Fibroblast of the conjunctiva (primary cell): ENCODE measurements at regions not wholly inside any gene's neighbourhood (a gene's known extent, or its start where the extent isn't known, plus 50 kb on each side); places are given as distances from the start of the nearest gene placed in this dataset.
A peak's percentile ranks its signal among the peaks of the same experiment; 100 is the strongest.
"Not testable (repeated sequence)": the region's sequence is repeated elsewhere in the genome, so short reads cannot be mapped to it uniquely, and the experiment has no call there.

Experiments used
- DNase-seq: peaks from one replicate; pipeline ENCODE4 v3.0.0-alpha.2; 2010; ENCODE audit warnings: low read depth

DNA sequence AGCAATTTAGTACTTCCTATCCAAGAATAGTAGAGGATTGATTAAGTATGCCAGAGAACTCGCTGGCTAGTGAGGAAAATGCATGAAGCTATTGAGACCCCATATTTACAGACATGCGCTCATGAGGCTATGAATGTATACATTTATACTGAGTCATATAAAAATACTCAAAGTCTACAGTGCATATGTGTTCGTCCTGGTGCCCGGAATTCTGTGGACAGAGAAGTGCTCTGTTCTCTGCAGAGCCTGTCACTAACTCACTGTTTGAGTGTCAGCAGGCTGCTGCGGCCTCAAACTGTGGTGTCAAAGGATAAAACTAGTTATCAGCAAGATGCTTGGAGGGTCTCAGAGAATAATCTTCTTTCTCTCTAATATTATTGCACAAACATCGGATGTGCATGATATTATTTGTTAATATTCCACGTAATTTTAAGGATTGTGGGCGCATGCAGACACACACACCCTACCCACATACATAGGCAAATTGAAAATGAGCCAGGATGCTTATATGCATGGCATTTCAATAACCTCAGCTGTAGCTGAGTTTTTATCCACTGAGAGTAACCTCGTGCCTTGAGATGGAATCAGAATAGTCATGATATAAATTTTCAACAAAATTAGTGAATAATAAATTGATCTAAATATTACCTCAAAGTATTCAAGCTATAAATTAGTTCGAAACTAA is 50.0 kb upstream of the TSC22D2 start:
- no peak for DNase-seq

DNA sequence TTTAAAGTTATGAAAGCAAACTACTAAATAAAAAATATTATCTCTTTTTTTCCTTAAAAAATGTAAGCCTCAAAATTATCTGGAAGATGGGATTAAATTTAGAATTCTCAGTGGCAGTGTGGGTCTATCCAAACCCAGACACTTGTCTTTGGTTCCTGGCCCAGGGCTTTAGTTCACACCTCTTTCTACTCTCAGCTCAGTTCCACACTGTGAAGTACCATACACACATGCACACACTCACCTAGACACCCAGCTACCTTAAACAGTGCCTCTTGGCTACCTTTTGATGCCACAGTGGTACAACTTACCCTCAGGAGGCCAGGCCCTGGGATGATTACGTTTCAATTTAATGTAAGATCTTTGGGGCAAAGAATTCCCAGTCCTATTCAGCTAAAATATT is 51.0 kb upstream of the TSC22D2 start:
- DNase-seq: no peak

DNA sequence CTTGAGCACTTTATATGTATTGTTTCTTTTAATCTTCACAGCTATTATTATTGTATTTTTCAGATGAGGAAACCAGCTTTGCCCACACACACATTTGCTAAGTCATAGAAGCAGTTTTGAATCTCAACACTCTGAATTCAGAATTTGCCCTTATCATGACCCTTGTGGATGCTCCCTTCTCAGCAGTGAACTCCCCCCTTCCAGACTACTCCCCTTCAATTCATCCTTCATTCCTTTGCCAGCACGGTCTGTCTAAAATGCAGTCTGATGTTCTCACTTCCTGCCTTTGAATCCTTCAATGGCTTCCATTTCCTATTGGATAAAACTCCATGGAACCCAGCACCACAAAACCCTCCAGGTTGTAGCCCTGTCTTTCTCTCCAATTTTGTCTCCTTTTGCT is 52.5 kb upstream of the TSC22D2 start:
- DNase-seq: no peak

DNA sequence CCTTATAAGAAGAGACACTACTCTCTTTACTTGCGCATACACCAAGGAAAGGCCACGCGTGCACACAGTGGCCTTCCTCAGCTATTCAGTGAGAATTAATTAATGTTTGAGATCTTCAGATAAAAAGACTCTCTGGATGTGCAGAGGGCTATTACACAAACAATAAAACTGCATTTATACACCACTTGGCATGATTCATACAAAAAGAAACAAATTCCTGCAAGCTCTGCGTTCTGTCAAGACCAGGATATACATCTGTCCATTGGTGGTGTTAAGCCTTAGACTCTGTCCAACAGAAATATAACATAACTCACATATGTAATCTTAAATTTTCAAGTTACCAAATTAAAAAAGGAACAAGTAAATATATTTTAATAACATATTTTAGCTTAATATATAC is 55.2 kb upstream of the TSC22D2 start:
- DNase-seq: no peak

- DNase-seq: no peak
Measured at GRCh38 chr3:150351398-150351797, 56.7 kb upstream of the TSC22D2 start.

DNA sequence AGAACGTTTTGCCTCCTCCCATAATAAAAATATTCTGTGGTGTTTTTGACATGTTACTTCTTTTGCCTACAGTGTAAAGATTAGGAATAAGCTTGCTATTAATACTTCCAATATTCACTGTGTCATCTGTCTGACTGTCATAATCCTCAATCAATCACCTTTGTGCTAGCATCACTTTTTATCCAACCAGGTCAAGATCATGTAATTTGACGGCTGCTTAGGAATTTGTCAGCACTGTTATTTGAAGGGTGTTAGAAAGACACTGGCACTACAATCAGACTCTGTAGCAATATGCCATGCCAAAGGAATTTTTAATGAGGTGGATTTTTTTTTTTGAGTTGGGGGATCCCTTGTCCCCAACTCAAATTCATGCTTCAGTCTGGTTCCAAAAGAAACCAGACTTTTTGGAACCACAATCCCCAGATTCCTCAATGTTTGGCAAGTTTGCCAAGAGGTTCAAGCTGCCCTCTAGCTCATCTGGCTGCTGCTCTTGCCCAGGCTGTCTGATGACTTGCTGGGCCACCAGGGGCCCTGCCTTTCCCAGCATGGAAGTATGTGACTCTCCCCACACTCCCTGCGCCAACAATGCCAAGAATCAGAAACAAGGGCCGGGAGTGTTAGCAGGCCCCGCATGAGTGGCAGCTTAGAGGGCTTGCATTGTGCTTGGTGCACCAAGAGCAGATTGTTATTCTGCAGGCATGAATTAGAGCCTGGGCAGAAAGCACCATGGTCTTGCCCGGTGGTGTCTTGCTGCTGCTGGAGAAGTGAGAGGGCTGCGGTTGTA is 58.6 kb upstream of the TSC22D2 start:
- DNase-seq: no peak

GRCh38 chr3:150348500-150348899 is 59.6 kb upstream of the TSC22D2 start:
- DNase-seq: peak; percentile 85

- DNase-seq: no peak
Measured at GRCh38 chr3:150346981-150347863, 60.9 kb upstream of the TSC22D2 start.

DNA sequence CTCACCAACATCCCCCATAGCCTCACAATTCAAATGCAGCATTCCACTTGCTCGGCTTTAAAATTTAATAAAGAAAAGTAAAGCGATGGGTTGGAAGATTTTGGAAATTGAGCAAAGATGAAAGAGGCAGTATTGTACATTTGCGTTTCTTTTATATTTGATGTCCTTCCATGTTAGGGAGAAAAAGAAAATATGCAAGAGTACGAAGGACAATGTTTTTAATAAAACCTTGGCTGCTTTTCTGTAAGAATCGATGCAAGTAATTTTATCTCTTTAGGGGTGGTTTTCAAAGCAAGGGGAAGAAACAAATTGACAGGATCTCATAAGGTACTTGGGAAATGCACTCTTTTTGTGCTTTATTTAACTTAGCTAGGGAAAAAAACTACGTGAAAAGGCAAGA is 61.8 kb upstream of the TSC22D2 start:
- no peak for DNase-seq

GRCh38 chr3:150345021-150345538 is 63.0 kb upstream of the TSC22D2 start:
- DNase-seq: no peak

DNA sequence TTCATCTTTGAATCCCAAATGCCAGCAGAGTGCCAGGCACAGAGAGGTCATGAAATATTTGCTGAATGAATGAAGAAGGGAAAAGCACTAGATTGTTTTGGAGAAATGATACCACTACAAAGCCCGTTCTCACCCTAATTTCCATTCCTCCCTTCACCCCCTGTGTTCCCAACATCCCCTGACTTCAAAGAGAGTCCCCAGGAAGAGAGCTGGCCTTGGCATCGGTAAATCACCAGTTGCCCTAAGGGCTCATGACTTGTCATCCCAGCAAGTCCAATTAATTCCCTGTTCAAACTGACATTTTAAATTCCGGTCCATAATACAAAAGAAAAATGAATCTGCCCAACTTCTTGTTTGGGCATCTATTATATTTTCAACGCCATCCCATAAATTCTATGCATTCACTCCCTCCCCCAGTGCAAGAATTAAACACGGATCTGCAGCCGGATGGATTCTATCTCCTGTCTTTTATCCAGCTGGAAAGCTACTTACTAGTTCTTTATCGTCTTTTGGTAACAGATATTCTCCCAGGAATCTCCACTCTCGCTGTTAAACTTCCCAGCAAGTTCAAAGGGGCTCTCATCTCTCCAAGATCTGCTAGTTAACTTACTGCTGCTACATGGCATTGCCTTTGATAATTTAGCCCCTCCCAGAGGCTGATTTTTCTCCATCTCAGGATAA is 63.9 kb upstream of the TSC22D2 start:
- no peak for DNase-seq

- DNase-seq: no peak
Measured at GRCh38 chr3:150342896-150343467, 65.1 kb upstream of the TSC22D2 start.

GRCh38 chr3:150341891-150342290 is 66.2 kb upstream of the TSC22D2 start:
- no peak for DNase-seq

DNA sequence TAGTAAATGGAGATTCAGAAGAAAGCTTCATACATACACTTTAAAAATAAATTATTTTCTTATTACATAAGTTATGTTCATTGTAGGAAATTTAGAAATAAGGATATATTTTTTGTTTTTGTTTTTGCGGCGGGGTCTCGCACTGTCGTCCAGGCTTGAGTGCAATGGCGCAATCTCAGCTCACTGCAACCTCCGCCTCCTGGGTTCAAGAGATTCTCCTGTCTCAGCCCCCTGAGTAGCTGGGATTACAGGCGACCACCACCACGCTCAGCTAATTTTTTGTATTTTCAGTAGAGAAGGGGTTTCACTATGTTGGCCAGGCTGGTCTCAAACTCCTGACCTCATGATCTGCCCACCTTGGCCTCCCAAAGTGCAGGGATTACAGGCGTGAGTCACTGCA is 71.7 kb upstream of the TSC22D2 start:
- DNase-seq: not testable (repeated sequence)

DNA sequence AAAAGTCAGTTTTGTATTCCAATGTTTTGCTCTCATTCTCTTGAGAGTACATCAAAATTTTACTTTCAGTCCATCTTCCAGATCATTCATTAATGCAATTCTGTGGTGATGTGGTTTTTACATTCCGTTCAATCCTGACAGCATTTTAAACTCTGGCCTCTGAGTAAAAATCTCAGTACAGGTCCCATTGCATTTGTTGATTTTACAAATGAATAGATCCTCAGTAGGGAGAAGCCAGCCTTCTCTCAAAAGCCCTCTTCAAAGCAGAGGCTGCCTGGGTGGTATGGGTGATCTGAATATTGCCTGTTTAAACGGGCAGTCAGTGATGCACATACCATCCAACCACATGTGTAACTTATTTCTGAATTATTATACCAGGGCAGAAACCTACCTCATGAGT is 72.5 kb upstream of the TSC22D2 start:
- no peak for DNase-seq

GRCh38 chr3:150334974-150335373 is 73.1 kb upstream of the TSC22D2 start:
- no peak for DNase-seq

DNA sequence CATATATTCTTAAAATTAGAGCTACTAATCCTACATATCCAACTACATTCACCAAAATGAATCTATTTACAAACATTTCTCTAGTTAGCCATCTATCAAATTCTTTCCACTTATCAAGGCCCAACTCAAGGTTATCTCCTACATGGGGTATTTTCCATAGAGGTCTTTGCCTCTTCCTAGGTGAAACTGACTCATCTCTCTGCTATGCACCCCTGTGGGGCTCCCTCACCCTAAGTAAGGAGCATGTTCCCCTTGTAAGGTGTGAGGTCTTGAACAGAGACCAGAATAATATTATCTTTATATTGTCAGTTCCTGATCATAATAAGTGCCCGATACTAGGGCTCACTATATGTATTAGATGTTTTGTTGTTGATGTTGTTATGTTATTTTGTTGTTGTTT is 74.6 kb upstream of the TSC22D2 start:
- DNase-seq: no peak

DNA sequence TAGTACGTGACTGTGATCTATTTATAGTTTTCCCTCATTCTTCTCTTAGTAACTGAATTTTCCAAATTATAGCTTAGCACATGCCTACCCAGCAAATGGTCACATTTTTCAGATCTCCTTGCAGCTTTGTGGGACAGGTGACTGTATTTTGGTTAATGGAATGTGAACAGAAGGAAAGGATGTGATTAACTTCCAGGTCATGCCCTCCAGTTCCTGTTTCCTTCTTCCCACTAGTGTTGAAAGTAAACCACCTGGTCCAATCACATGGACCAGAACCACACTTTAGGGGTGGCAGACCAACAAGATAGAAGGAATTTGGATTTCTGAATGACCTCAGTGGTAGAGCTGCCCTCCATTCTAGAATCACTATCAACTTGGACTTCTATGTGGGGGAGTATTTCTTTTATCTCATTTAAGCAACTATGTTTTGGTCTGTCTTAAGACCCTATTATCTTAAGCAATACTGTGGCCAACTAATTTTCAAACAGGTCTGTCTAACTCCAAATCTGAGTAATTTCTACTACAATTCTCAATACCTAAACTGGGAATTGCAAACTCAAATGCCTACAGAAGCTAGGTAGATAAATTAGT is 76.0 kb upstream of the TSC22D2 start:
- DNase-seq: no peak

DNA sequence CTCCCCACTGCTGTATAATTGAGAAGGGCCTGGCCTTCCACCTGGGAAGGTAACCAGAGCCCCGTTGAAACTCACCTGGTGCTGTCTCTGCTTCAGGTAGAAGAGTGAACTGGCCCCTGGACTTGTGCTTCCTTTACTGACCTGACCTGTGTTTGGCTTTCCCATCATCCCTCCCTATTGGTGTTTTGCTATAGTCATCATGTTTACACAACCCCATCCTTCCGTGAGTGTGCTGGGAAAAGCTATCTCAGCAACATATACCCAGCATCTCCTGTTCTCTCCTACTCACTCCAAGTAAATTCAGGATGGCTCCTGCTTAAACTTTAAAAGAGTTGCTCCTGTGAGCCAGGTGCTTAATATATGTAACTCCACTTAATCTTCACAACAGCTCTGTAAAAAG is 77.2 kb upstream of the TSC22D2 start:
- no peak for DNase-seq

DNA sequence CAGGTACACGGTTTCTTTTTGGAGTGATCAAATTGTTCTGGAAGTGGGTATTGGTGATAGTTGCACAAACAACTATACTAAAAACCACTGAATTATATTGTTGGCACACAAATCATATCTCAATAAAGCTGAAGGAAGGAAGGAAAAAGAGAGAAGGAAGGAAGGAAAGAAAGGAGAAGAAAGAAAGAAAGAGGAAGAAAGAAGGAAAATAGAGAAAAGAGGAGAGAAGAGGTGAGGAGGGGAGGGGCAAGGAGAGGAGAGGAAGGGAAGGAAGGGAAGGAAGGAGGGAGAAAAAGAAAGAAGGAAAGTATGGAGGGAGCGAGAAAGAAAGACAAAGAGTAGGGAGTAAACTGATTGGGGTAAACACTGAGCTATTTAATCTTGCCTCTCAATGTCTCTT is 77.9 kb upstream of the TSC22D2 start:
- DNase-seq: no peak

DNA sequence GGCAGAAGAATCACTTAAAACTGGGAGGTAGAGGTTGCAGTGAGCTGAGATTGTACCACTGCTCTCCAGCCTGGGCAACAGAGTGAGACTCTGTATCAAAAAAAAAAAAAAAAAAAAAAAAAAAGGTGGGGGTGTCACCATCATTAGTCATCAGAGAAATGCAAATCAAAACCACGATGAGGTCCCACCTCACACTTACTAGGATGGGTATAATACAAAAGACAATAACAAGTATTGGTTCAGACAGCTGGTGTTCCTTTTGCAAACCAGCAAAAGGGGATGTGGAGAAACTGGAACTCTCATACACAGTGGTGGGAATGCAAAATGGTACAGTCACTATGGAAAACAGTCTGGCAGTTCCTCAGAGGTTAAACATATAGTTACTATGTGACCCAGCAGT is 78.7 kb upstream of the TSC22D2 start:
- DNase-seq: no peak
